Activated CD8-positive, alpha-beta T cell treated with anti-CD3 and anti-CD28 coated beads for 36 hours (primary cell): ENCODE measurements at regions not wholly inside any gene's neighbourhood (a gene's known extent, or its start where the extent isn't known, plus 50 kb on each side); places are given as distances from the start of the nearest gene placed in this dataset.

ENCODE experiments used
- ATAC-seq: fragments of 200-7000 bp; cut with Tn5 transposase; one replicate; pipeline ENCODE4 v1.10.0; 2021; ENCODE audit warnings: mild to moderate bottlenecking, moderate library complexity
- CTCF ChIA-PET: fragments of 350-600 bp; sonication (Branson Sonifier 250); formaldehyde crosslinking; loops from one replicate; lab custom pipeline; 2021; ENCODE audit warnings: antibody characterized with exemption; lab: Charles Lee
- POLR2A ChIA-PET: fragments of 350-600 bp; sonication (Branson Sonifier 250); formaldehyde crosslinking; loops from one replicate; lab custom pipeline; 2021; ENCODE audit warnings: antibody characterized with exemption; lab: Charles Lee
- DNase-seq: peaks from one replicate; pipeline ENCODE4 v3.0.0-alpha.2; 2020
- H3K27ac Mint-ChIP-seq: one replicate; pipeline ENCODE4 v1.8.0; 2021; ENCODE audit warnings: mild to moderate bottlenecking, mixed read lengths
- H3K27me3 Mint-ChIP-seq: one replicate; pipeline ENCODE4 v1.8.0; 2021; ENCODE audit warnings: mixed read lengths
- H3K36me3 Mint-ChIP-seq: one replicate; pipeline ENCODE4 v1.8.0; 2021; ENCODE audit warnings: low read depth, mixed read lengths
- H3K4me1 Mint-ChIP-seq: one replicate; pipeline ENCODE4 v1.8.0; 2021; ENCODE audit warnings: low read depth, mixed read lengths
- H3K4me3 Mint-ChIP-seq: one replicate; pipeline ENCODE4 v1.8.0; 2021; ENCODE audit warnings: mild to moderate bottlenecking, moderate library complexity, mixed read lengths
- H3K9me3 Mint-ChIP-seq: one replicate; pipeline ENCODE4 v1.8.0; 2021; ENCODE audit warnings: mixed read lengths
- CTCF ChIP-seq: fragments of 200-600 bp; IDR thresholded peaks from one replicate; pipeline ENCODE4 v1.8.0; 2022; ENCODE audit warnings: antibody characterized with exemption, mild to moderate bottlenecking
- intact Hi-C: fragments of 100-400 bp; cut with micrococcal nuclease; formaldehyde crosslinking; loops from one replicate; pipeline ENCODE4 v1.10.0; 2022

GRCh38 chr21:28378026-28378425, 614.7 kb downstream of the LTN1 start:
- POLR2A ChIA-PET = no interaction called here
- DNase-seq (no peak), ATAC-seq (no peak)
- Mint-ChIP-seq H3K9me3 (peaks cover 13% of the 10 kb centered on the region), H3K4me1 (no peaks in the 10 kb centered on the region), H3K27ac (no peak overlapping the region), H3K36me3 (no peaks in the 10 kb centered on the region), H3K27me3 (no peaks in the 10 kb centered on the region), H3K4me3 (no peak overlapping the region)
- intact Hi-C loops = no loop called here
- no peak for TF ChIP-seq CTCF
- CTCF ChIA-PET = no interaction called here

GRCh38 chr21:28375708-28376385, 616.8 kb downstream of the LTN1 start:
- DNase-seq (no peak), ATAC-seq (no peak)
- no peak for TF ChIP-seq CTCF
- Mint-ChIP-seq H3K4me1 (no peaks in the 10 kb centered on the region), H3K27me3 (no peaks in the 10 kb centered on the region), H3K9me3 (peaks cover 18% of the 10 kb centered on the region), H3K4me3 (no peak overlapping the region), H3K36me3 (no peaks in the 10 kb centered on the region), H3K27ac (no peak overlapping the region)
- intact Hi-C loops = no loop called here
- ChIA-PET POLR2A (no interaction called here), CTCF (no interaction called here)

GRCh38 chr21:28374881-28375280, 617.8 kb downstream of the LTN1 start:
- Mint-ChIP-seq H3K27me3 (no peaks in the 10 kb centered on the region), H3K9me3 (peaks cover 20% of the 10 kb centered on the region), H3K36me3 (no peaks in the 10 kb centered on the region), H3K4me1 (no peaks in the 10 kb centered on the region), H3K27ac (no peak overlapping the region), H3K4me3 (no peak overlapping the region)
- no peak for DNase-seq
- ATAC-seq = no peak
- POLR2A ChIA-PET = no interaction called here
- CTCF ChIA-PET = interaction anchor here (1.2 kb wide), 1 partner anchor 13 kb away, joined by 3 read pairs; no protein-coding TSS in a partner anchor
- intact Hi-C loops = no loop called here
- TF ChIP-seq CTCF = no peak

GRCh38 chr21:28371713-28372112, 621.0 kb downstream of the LTN1 start:
- Mint-ChIP-seq H3K27ac (no peak overlapping the region), H3K4me3 (no peak overlapping the region), H3K36me3 (no peaks in the 10 kb centered on the region), H3K4me1 (no peaks in the 10 kb centered on the region), H3K27me3 (no peaks in the 10 kb centered on the region), H3K9me3 (peaks cover 28% of the 10 kb centered on the region)
- TF ChIP-seq CTCF = no peak
- ATAC-seq (no peak), DNase-seq (no peak)
- POLR2A ChIA-PET = no interaction called here
- intact Hi-C loops = no loop called here
- CTCF ChIA-PET = no interaction called here

- POLR2A ChIA-PET = no interaction called here
- TF ChIP-seq CTCF = no peak
- CTCF ChIA-PET = no interaction called here
- DNase-seq (no peak), ATAC-seq (no peak)
- no peak overlapping the region for H3K27ac Mint-ChIP-seq
- H3K4me3 Mint-ChIP-seq = no peak overlapping the region
- no peaks in the 10 kb centered on the region for H3K27me3 Mint-ChIP-seq
- H3K9me3 Mint-ChIP-seq = no peaks in the 10 kb centered on the region
- H3K4me1 Mint-ChIP-seq = no peaks in the 10 kb centered on the region
- intact Hi-C loops = no loop called here
- no peaks in the 10 kb centered on the region for H3K36me3 Mint-ChIP-seq
These were observed 633.4 kb downstream of the LTN1 start for GRCh38 chr21:28359300-28359699.
